OCI-LY3 (cell line): ENCODE measurements at regions not wholly inside any gene's neighbourhood (a gene's known extent, or its start where the extent isn't known, plus 50 kb on each side); places are given as distances from the start of the nearest gene placed in this dataset.

Experiments used
- CTCF ChIP-seq: fragments of 200-600, 300-600 bp; sonication (generic); IDR thresholded peaks from 2 replicates; pipeline ENCODE4 v1.5.1; 2014; ENCODE audit warnings: antibody characterized with exemption, low read length, low read depth
- EZH2phosphoT487 ChIP-seq: fragments of 200-600 bp; shearing (Covaris generic); IDR thresholded peaks from 2 replicates; pipeline ENCODE4 v1.6.1; 2018; ENCODE audit warnings: antibody characterized with exemption, mixed run types, low read depth

- TF ChIP-seq CTCF (no peak), EZH2phosphoT487 (no peak)
These were observed 154.8 kb upstream of the COBL start for GRCh38 chr7:51471210-51471980.
